ENCODE measurements at regions not wholly inside any gene's neighbourhood (a gene's known extent, or its start where the extent isn't known, plus 50 kb on each side); places are given as distances from the start of the nearest gene placed in this dataset.

- no peak for DNase-seq (ENCODE audit: low read depth)
- no peak for TF ChIP-seq CTCF (IDR thresholded peaks at IDR 0.05; ENCODE audit: insufficient read depth, low read length)
- H3K4me3 ChIP-seq (ENCODE audit: low read depth, low read length): no peak overlapping the region
These were observed 170.6 kb upstream of the CRY1 start for GRCh38 chr12:107263980-107264379.

GRCh38 chr12:107264667-107265066 lies 171.3 kb upstream of the CRY1 start:
- DNase-seq (ENCODE audit: low read depth): no peak
- TF ChIP-seq CTCF (IDR thresholded peaks at IDR 0.05; ENCODE audit: insufficient read depth, low read length): no peak

GRCh38 chr12:107267604-107268003 lies 174.3 kb upstream of the CRY1 start:
- no peak overlapping the region for H3K4me3 ChIP-seq (ENCODE audit: low read depth, low read length)
- no peak for DNase-seq (ENCODE audit: low read depth)
- no peak for TF ChIP-seq CTCF (IDR thresholded peaks at IDR 0.05; ENCODE audit: insufficient read depth, low read length)

More at GRCh38 chr12:107264667-107265066, 171.3 kb upstream of the CRY1 start:
- H3K4me3 ChIP-seq (ENCODE audit: low read depth, low read length): no peak overlapping the region

- no peak for TF ChIP-seq CTCF (IDR thresholded peaks at IDR 0.05; ENCODE audit: insufficient read depth, low read length)
- H3K4me3 ChIP-seq (ENCODE audit: low read depth, low read length): no peak overlapping the region
- no peak for DNase-seq (ENCODE audit: low read depth)
These were observed 178.2 kb upstream of the CRY1 start for GRCh38 chr12:107271523-107271922.

GRCh38 chr12:107275530-107275929 lies 182.2 kb upstream of the CRY1 start:
- no peak for TF ChIP-seq CTCF (IDR thresholded peaks at IDR 0.05; ENCODE audit: insufficient read depth, low read length)
- no peak overlapping the region for H3K4me3 ChIP-seq (ENCODE audit: low read depth, low read length)
- DNase-seq (ENCODE audit: low read depth): no peak

- no peak for TF ChIP-seq CTCF (IDR thresholded peaks at IDR 0.05; ENCODE audit: insufficient read depth, low read length)
- peak; percentile 79 for DNase-seq (ENCODE audit: low read depth)
- no peak overlapping the region for H3K4me3 ChIP-seq (ENCODE audit: low read depth, low read length)
These were observed 184.5 kb upstream of the CRY1 start for GRCh38 chr12:107277855-107278254.

- H3K4me3 ChIP-seq (ENCODE audit: low read depth, low read length): no peak overlapping the region
- DNase-seq (ENCODE audit: low read depth): no peak
- no peak for TF ChIP-seq CTCF (IDR thresholded peaks at IDR 0.05; ENCODE audit: insufficient read depth, low read length)
These were observed 189.3 kb upstream of the CRY1 start for GRCh38 chr12:107282628-107283027.
